ENCODE measurements at regions not wholly inside any gene's neighbourhood (a gene's known extent, or its start where the extent isn't known, plus 50 kb on each side); places are given as distances from the start of the nearest gene placed in this dataset.

GRCh38 chr22:25282346-25282670 lies 62.9 kb downstream of the CRYBB2 start:
- TF ChIP-seq CTCF (IDR thresholded peaks at IDR 0.05) (no peak), POLR2A (IDR thresholded peaks at IDR 0.05) (no peak), EP300 (IDR thresholded peaks at IDR 0.05) (no peak)

Data from gastroesophageal sphincter (tissue), 3 donors.